ENCODE measurements at regions not wholly inside any gene's neighbourhood (a gene's known extent, or its start where the extent isn't known, plus 50 kb on each side); places are given as distances from the start of the nearest gene placed in this dataset.

DNA sequence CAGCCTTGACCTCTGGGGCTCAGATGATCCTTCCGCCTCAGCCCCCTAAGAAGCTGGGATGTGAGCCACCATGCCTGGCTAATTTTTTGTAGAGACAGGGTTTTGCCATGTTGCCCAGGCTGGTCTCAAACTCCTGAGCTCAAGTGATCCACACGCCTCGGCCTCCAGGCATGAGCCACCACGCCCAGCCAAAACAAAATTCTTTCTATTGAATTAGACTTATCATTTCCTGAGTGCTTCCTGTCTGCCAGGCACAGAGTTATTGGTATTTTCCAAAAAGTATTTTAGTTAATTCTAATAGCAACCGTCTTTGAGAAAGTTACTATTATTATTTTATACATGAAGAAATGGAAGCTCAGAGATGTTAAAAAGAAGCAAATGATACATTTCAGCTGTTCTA, 61.4 kb upstream of the LMO2 start:
- BruUV-seq (replicated peaks): no TSS peak
- DNase-seq (ENCODE audit: low read depth, low spot score) (no peak), FAIRE-seq (no peak), ATAC-seq (no peak)
- no peaks in the 10 kb centered on the region for H3K4me1 ChIP-seq (ENCODE audit: control insufficient read depth, insufficient read depth, low read length)
- RAD21 ChIA-PET (ENCODE audit: unreplicated experiment): interaction anchor here (1.0 kb wide), 1 partner anchor 221 kb away, joined by 3 read pairs; no protein-coding TSS in a partner anchor
- H4K20me1 ChIP-seq (ENCODE audit: control insufficient read depth, insufficient read depth): no peaks in the 10 kb centered on the region
- no peak overlapping the region for H3K27ac ChIP-seq (ENCODE audit: control insufficient read depth, insufficient read depth)
- no peak overlapping the region for H2AFZ ChIP-seq (ENCODE audit: control insufficient read depth, low read depth, low read length)
- WGBS (ENCODE audit: insufficient coverage, insufficient replicate concordance, low lambda C conversion rate, missing lambda C conversion rate): 71% methylated on average over 5 of the region's 5 CpGs
- SMC1A ChIA-PET (ENCODE audit: uncharacterized antibody, unreplicated experiment): interaction anchor here (1.1 kb wide), 1 partner anchor 90 kb away, joined by 3 read pairs; no protein-coding TSS in a partner anchor
- H3K9me3 ChIP-seq (replicated peaks; ENCODE audit: control insufficient read depth, insufficient read depth, low read length): no peaks in the 10 kb centered on the region
- TF ChIP-seq CHD1 (IDR thresholded peaks at IDR 0.05; ENCODE audit: low read depth, low read length) (no peak), RELA (IDR thresholded peaks at IDR 0.05; ENCODE audit: borderline replicate concordance, partially characterized antibody) (no peak), SIN3A (IDR thresholded peaks at IDR 0.05; ENCODE audit: low read depth, low read length) (no peak), RAD21 (IDR thresholded peaks at IDR 0.05; ENCODE audit: insufficient read depth, low read depth, low read length) (no peak), MYC (IDR thresholded peaks at IDR 0.05; ENCODE audit: insufficient read depth, insufficient read length, insufficient replicate concordance, low read length, severe bottlenecking) (no peak), EP300 (IDR thresholded peaks at IDR 0.05; ENCODE audit: borderline replicate concordance in 1 of 2, control insufficient read depth in 1 of 2, low read depth in 2 of 2, low read length in 2 of 2) (no peak)
- TF ChIP-seq, protein P1, sequence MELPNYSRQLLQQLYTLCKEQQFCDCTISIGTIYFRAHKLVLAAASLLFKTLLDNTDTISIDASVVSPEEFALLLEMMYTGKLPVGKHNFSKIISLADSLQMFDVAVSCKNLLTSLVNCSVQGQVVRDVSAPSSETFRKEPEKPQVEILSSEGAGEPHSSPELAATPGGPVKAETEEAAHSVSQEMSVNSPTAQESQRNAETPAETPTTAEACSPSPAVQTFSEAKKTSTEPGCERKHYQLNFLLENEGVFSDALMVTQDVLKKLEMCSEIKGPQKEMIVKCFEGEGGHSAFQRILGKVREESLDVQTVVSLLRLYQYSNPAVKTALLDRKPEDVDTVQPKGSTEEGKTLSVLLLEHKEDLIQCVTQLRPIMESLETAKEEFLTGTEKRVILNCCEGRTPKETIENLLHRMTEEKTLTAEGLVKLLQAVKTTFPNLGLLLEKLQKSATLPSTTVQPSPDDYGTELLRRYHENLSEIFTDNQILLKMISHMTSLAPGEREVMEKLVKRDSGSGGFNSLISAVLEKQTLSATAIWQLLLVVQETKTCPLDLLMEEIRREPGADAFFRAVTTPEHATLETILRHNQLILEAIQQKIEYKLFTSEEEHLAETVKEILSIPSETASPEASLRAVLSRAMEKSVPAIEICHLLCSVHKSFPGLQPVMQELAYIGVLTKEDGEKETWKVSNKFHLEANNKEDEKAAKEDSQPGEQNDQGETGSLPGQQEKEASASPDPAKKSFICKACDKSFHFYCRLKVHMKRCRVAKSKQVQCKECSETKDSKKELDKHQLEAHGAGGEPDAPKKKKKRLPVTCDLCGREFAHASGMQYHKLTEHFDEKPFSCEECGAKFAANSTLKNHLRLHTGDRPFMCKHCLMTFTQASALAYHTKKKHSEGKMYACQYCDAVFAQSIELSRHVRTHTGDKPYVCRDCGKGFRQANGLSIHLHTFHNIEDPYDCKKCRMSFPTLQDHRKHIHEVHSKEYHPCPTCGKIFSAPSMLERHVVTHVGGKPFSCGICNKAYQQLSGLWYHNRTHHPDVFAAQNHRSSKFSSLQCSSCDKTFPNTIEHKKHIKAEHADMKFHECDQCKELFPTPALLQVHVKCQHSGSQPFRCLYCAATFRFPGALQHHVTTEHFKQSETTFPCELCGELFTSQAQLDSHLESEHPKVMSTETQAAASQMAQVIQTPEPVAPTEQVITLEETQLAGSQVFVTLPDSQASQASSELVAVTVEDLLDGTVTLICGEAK (IDR thresholded peaks at IDR 0.05; ENCODE audit: borderline replicate concordance): no peak
- TF ChIP-seq, protein P2, sequence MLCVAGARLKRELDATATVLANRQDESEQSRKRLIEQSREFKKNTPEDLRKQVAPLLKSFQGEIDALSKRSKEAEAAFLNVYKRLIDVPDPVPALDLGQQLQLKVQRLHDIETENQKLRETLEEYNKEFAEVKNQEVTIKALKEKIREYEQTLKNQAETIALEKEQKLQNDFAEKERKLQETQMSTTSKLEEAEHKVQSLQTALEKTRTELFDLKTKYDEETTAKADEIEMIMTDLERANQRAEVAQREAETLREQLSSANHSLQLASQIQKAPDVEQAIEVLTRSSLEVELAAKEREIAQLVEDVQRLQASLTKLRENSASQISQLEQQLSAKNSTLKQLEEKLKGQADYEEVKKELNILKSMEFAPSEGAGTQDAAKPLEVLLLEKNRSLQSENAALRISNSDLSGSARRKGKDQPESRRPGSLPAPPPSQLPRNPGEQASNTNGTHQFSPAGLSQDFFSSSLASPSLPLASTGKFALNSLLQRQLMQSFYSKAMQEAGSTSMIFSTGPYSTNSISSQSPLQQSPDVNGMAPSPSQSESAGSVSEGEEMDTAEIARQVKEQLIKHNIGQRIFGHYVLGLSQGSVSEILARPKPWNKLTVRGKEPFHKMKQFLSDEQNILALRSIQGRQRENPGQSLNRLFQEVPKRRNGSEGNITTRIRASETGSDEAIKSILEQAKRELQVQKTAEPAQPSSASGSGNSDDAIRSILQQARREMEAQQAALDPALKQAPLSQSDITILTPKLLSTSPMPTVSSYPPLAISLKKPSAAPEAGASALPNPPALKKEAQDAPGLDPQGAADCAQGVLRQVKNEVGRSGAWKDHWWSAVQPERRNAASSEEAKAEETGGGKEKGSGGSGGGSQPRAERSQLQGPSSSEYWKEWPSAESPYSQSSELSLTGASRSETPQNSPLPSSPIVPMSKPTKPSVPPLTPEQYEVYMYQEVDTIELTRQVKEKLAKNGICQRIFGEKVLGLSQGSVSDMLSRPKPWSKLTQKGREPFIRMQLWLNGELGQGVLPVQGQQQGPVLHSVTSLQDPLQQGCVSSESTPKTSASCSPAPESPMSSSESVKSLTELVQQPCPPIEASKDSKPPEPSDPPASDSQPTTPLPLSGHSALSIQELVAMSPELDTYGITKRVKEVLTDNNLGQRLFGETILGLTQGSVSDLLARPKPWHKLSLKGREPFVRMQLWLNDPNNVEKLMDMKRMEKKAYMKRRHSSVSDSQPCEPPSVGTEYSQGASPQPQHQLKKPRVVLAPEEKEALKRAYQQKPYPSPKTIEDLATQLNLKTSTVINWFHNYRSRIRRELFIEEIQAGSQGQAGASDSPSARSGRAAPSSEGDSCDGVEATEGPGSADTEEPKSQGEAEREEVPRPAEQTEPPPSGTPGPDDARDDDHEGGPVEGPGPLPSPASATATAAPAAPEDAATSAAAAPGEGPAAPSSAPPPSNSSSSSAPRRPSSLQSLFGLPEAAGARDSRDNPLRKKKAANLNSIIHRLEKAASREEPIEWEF (IDR thresholded peaks at IDR 0.05; ENCODE audit: insufficient replicate concordance, low read depth, low read length): no peak
- TF ChIP-seq, protein P3, sequence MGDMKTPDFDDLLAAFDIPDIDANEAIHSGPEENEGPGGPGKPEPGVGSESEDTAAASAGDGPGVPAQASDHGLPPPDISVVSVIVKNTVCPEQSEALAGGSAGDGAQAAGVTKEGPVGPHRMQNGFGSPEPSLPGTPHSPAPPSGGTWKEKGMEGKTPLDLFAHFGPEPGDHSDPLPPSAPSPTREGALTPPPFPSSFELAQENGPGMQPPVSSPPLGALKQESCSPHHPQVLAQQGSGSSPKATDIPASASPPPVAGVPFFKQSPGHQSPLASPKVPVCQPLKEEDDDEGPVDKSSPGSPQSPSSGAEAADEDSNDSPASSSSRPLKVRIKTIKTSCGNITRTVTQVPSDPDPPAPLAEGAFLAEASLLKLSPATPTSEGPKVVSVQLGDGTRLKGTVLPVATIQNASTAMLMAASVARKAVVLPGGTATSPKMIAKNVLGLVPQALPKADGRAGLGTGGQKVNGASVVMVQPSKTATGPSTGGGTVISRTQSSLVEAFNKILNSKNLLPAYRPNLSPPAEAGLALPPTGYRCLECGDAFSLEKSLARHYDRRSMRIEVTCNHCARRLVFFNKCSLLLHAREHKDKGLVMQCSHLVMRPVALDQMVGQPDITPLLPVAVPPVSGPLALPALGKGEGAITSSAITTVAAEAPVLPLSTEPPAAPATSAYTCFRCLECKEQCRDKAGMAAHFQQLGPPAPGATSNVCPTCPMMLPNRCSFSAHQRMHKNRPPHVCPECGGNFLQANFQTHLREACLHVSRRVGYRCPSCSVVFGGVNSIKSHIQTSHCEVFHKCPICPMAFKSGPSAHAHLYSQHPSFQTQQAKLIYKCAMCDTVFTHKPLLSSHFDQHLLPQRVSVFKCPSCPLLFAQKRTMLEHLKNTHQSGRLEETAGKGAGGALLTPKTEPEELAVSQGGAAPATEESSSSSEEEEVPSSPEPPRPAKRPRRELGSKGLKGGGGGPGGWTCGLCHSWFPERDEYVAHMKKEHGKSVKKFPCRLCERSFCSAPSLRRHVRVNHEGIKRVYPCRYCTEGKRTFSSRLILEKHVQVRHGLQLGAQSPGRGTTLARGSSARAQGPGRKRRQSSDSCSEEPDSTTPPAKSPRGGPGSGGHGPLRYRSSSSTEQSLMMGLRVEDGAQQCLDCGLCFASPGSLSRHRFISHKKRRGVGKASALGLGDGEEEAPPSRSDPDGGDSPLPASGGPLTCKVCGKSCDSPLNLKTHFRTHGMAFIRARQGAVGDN (IDR thresholded peaks at IDR 0.05): no peak
- intact Hi-C loops (cut with micrococcal nuclease; ENCODE audit: unreplicated experiment) (no loop called here), in situ Hi-C loops (cut with MboI) (no loop called here)
- H3K4me3 ChIP-seq: no peak overlapping the region
- no peaks in the 10 kb centered on the region for H3K36me3 ChIP-seq (ENCODE audit: control insufficient read depth in 2 of 2, insufficient read depth in 2 of 2, low read length in 1 of 2)
- H3K9ac ChIP-seq (ENCODE audit: control insufficient read depth, insufficient read depth, low read length): no peak overlapping the region
- H3K27me3 ChIP-seq (replicated peaks in 1 of 2; ENCODE audit: control insufficient read depth in 2 of 2, insufficient read depth in 2 of 2, low read length in 1 of 2): no peaks in the 10 kb centered on the region
- no peak overlapping the region for H3K4me2 ChIP-seq (ENCODE audit: control insufficient read depth, insufficient read depth)
- POLR2A ChIA-PET: no interaction called here
- H3K79me2 ChIP-seq (ENCODE audit: control insufficient read depth, insufficient read depth, low read length): no peaks in the 10 kb centered on the region
- CTCF ChIA-PET: interaction anchor here (1.3 to 1.7 kb wide), 2 partner anchors 35 to 95 kb away, joined by 5 read pairs; no protein-coding TSS in a partner anchor
